ENCODE measurements at regions not wholly inside any gene's neighbourhood (a gene's known extent, or its start where the extent isn't known, plus 50 kb on each side); places are given as distances from the start of the nearest gene placed in this dataset.

GRCh38 chr16:85346404-85347212 lies 234.3 kb upstream of the CIBAR2 start:
- Mint-ChIP-seq H3K27me3 (no peaks in the 10 kb centered on the region), H3K27ac (no peak overlapping the region), H3K4me3 (no peak overlapping the region), H3K9me3 (ENCODE audit: low read depth) (no peaks in the 10 kb centered on the region), H3K36me3 (no peaks in the 10 kb centered on the region), H3K4me1 (no peaks in the 10 kb centered on the region)
- DNase-seq (no peak), ATAC-seq (no peak)
- CTCF ChIA-PET, result interaction anchor here (1.3 kb wide), 1 partner anchor 25 kb away, joined by 3 read pairs; no protein-coding TSS in a partner anchor

DNA sequence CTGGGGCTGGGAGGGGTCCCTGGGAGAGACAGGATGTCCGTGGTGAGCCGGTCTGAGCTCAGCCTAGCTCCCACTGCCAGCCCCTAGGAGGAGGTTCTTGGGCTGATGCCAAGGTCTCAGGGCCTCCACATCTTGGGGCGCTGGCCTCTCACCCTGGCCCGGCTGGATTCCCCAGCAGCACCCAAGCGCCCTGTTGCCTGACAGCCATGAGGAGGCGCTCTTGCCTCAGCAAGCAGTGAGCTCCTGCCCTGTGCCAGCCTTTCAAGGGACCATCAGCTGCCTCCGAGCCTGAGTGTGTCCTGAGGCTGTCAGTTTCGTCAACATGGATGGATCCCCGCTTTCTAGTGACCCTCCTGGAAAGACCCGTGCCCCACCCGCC lies 234.9 kb upstream of the CIBAR2 start:
- no peaks in the 10 kb centered on the region for H3K27me3 Mint-ChIP-seq
- H3K9me3 Mint-ChIP-seq (ENCODE audit: low read depth), result no peaks in the 10 kb centered on the region
- CTCF ChIA-PET, result interaction anchor here (1.3 kb wide), 1 partner anchor 26 kb away, joined by 3 read pairs; no protein-coding TSS in a partner anchor
- H3K4me3 Mint-ChIP-seq, result no peak overlapping the region
- H3K36me3 Mint-ChIP-seq, result no peaks in the 10 kb centered on the region
- H3K4me1 Mint-ChIP-seq, result no peaks in the 10 kb centered on the region
- no peak for ATAC-seq
- no peak for DNase-seq
- H3K27ac Mint-ChIP-seq, result no peak overlapping the region

GRCh38 chr16:85348065-85348840 lies 236.0 kb upstream of the CIBAR2 start:
- no peak overlapping the region for H3K4me3 Mint-ChIP-seq
- DNase-seq (no peak), ATAC-seq (no peak)
- H3K27me3 Mint-ChIP-seq, result no peaks in the 10 kb centered on the region
- H3K9me3 Mint-ChIP-seq (ENCODE audit: low read depth), result no peaks in the 10 kb centered on the region
- H3K36me3 Mint-ChIP-seq, result no peaks in the 10 kb centered on the region
- H3K27ac Mint-ChIP-seq, result no peak overlapping the region
- no peaks in the 10 kb centered on the region for H3K4me1 Mint-ChIP-seq
- CTCF ChIA-PET, result no interaction called here

DNA sequence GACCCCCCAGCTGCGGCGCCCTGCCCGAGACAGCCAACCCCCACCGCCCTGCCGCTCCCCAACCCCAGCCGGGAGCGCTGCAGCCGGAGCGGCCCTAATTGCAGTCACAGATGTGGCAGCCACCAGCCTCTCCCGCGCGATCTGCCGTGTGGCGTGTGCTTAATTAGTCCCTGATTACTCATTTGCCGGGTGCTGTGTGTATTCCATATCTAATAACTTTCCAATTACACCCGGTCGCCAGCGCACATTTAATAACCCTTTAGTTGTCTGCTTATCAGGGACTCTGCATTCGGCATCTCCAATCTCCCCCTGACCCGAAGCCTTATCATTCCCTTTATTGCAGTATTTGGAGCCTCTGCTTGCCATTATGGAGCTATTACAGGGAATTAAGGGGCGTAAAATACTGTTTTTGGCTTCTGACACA lies 236.7 kb upstream of the CIBAR2 start:
- CTCF ChIA-PET, result no interaction called here
- Mint-ChIP-seq H3K27me3 (no peaks in the 10 kb centered on the region), H3K4me1 (no peaks in the 10 kb centered on the region), H3K27ac (no peak overlapping the region), H3K36me3 (no peaks in the 10 kb centered on the region), H3K9me3 (ENCODE audit: low read depth) (no peaks in the 10 kb centered on the region), H3K4me3 (no peak overlapping the region)
- ATAC-seq (no peak), DNase-seq (no peak)

GRCh38 chr16:85349365-85350145 lies 237.3 kb upstream of the CIBAR2 start:
- ATAC-seq, result no peak
- no peaks in the 10 kb centered on the region for H3K36me3 Mint-ChIP-seq
- H3K9me3 Mint-ChIP-seq (ENCODE audit: low read depth), result no peaks in the 10 kb centered on the region
- no peak overlapping the region for H3K27ac Mint-ChIP-seq
- CTCF ChIA-PET, result interaction anchor here (1.0 kb wide), 1 partner anchor 44 kb away, joined by 3 read pairs; no protein-coding TSS in a partner anchor
- H3K4me1 Mint-ChIP-seq, result no peaks in the 10 kb centered on the region
- H3K27me3 Mint-ChIP-seq, result no peaks in the 10 kb centered on the region
- no peak overlapping the region for H3K4me3 Mint-ChIP-seq
- no peak for DNase-seq

GRCh38 chr16:85350146-85350728 lies 238.0 kb upstream of the CIBAR2 start:
- CTCF ChIA-PET, result interaction anchor here (1.0 kb wide), 1 partner anchor 43 kb away, joined by 3 read pairs; no protein-coding TSS in a partner anchor
- Mint-ChIP-seq H3K4me3 (no peak overlapping the region), H3K9me3 (ENCODE audit: low read depth) (no peaks in the 10 kb centered on the region), H3K36me3 (no peaks in the 10 kb centered on the region), H3K27me3 (no peaks in the 10 kb centered on the region), H3K27ac (no peak overlapping the region), H3K4me1 (no peaks in the 10 kb centered on the region)
- no peak for ATAC-seq
- no peak for DNase-seq

DNA sequence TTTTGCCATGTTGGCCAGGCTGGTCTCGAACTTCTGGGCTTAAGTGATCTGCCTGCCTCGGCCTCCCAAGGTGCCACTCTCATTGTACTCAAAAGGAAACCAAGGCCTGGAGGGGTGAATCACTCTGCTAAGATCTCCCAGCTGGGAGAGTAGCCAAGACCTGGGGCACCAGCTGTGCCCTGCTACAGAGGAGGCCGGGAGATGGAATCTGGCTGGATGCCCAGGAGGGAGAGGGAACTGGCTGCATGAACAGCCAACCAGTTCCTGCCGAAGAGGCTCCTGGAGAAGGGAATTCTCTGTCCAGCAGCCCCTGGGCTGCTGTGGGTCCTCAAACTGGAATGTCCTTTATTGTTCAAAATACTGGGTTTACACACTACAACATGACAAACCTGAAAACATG lies 238.7 kb upstream of the CIBAR2 start:
- H3K27me3 Mint-ChIP-seq, result no peaks in the 10 kb centered on the region
- DNase-seq, result no peak
- H3K4me3 Mint-ChIP-seq, result no peak overlapping the region
- no peak for ATAC-seq
- H3K27ac Mint-ChIP-seq, result no peak overlapping the region
- CTCF ChIA-PET, result interaction anchor here (1.0 kb wide), 1 partner anchor 43 kb away, joined by 3 read pairs; no protein-coding TSS in a partner anchor
- H3K9me3 Mint-ChIP-seq (ENCODE audit: low read depth), result no peaks in the 10 kb centered on the region
- H3K4me1 Mint-ChIP-seq, result no peaks in the 10 kb centered on the region
- H3K36me3 Mint-ChIP-seq, result no peaks in the 10 kb centered on the region

DNA sequence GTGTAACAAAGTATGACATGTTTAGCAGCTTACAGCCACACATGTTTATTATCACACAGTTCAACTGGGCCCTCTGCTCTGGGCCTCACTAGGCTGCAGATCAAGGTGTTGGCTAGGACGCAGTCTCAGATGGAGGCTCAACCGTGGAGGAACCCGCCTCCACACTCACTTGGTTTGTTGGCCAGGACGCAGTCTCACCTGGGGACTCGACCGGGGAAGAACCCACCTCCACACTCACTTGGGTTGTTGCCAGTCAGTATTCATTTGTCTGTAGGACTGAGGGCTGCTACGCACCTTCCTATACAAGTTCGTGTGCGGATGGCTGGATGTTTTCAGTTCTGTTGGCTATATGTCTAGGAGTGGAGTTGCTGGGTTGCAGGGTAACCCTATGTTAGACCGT lies 240.7 kb upstream of the CIBAR2 start:
- no peaks in the 10 kb centered on the region for H3K4me1 Mint-ChIP-seq
- no peaks in the 10 kb centered on the region for H3K27me3 Mint-ChIP-seq
- no peak overlapping the region for H3K4me3 Mint-ChIP-seq
- DNase-seq (no peak), ATAC-seq (no peak)
- H3K9me3 Mint-ChIP-seq (ENCODE audit: low read depth), result no peaks in the 10 kb centered on the region
- CTCF ChIA-PET, result interaction anchor here (0.6 kb wide), 1 partner anchor 1361 kb away, joined by 6 read pairs; no protein-coding TSS in a partner anchor
- no peak overlapping the region for H3K27ac Mint-ChIP-seq
- no peaks in the 10 kb centered on the region for H3K36me3 Mint-ChIP-seq

GRCh38 chr16:85353839-85354685 lies 241.8 kb upstream of the CIBAR2 start:
- ATAC-seq (no peak), DNase-seq (no peak)
- Mint-ChIP-seq H3K9me3 (ENCODE audit: low read depth) (no peaks in the 10 kb centered on the region), H3K27ac (no peak overlapping the region), H3K36me3 (no peaks in the 10 kb centered on the region), H3K27me3 (no peaks in the 10 kb centered on the region), H3K4me1 (no peaks in the 10 kb centered on the region), H3K4me3 (no peak overlapping the region)
- CTCF ChIA-PET, result no interaction called here

DNA sequence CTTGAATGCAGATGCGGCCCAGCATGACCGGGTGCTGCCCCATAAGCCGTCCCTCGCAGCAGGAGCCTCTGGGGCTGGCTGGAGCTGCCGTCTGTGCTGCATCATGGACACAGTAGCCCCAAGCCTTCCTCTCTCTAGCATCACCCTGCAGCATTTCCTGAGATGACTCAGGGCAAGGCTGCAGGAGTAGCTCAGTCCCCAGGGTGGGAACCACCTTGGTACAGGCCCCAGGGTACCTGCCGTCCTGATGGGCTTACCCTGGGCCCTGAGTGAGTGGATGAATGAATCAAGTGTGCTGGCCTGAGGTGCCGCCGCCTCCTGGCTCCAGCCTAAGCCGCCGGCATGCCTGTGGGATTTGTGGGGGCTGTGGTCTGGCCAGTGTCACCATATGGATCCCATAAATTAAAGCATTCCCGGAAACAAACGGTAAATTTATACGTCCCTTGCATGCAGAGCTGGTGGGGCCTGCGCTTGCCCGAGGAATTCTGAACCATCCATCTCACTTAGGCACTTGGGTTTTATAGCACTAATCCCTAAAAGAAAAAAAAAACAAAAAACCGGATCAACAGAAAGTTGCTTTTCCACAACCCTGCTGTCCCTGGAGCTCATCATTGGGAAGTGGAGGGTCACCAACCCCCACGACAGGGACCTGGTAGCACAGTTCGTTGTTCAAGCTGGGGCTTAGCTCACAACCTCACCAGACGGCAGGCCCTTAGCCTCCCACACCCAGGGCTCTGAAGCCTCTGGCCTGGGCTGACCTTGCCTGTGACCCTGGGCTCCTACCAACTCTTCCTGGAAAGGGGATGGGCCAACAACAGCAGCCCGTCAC lies 242.6 kb upstream of the CIBAR2 start:
- no peaks in the 10 kb centered on the region for H3K9me3 Mint-ChIP-seq (ENCODE audit: low read depth)
- no peak overlapping the region for H3K27ac Mint-ChIP-seq
- H3K4me1 Mint-ChIP-seq, result no peaks in the 10 kb centered on the region
- ATAC-seq (no peak), DNase-seq (no peak)
- H3K4me3 Mint-ChIP-seq, result no peak overlapping the region
- H3K36me3 Mint-ChIP-seq, result no peaks in the 10 kb centered on the region
- CTCF ChIA-PET, result no interaction called here
- H3K27me3 Mint-ChIP-seq, result no peaks in the 10 kb centered on the region

- Mint-ChIP-seq H3K4me1 (no peaks in the 10 kb centered on the region), H3K4me3 (no peak overlapping the region), H3K27me3 (no peaks in the 10 kb centered on the region), H3K36me3 (no peaks in the 10 kb centered on the region), H3K9me3 (ENCODE audit: low read depth) (no peaks in the 10 kb centered on the region), H3K27ac (no peak overlapping the region)
- CTCF ChIA-PET, result no interaction called here
- ATAC-seq, result no peak
- DNase-seq, result no peak
Measured at GRCh38 chr16:85355515-85355837, 243.2 kb upstream of the CIBAR2 start.

GRCh38 chr16:85356157-85356556 lies 243.9 kb upstream of the CIBAR2 start:
- DNase-seq (no peak), ATAC-seq (no peak)
- peaks cover 6% of the 10 kb centered on the region for H3K27me3 Mint-ChIP-seq
- no peaks in the 10 kb centered on the region for H3K9me3 Mint-ChIP-seq (ENCODE audit: low read depth)
- no peaks in the 10 kb centered on the region for H3K4me1 Mint-ChIP-seq
- no peak overlapping the region for H3K27ac Mint-ChIP-seq
- CTCF ChIA-PET, result no interaction called here
- H3K4me3 Mint-ChIP-seq, result no peak overlapping the region
- no peaks in the 10 kb centered on the region for H3K36me3 Mint-ChIP-seq

All from activated CD8-positive, alpha-beta memory T cell treated with anti-CD3 and anti-CD28 coated beads, Interleukin-2, amount 10 ng/mL, durations not matched to agents 7 days and 5 days (primary cell).